HepG2 (cell line): ENCODE measurements at regions not wholly inside any gene's neighbourhood (a gene's known extent, or its start where the extent isn't known, plus 50 kb on each side); places are given as distances from the start of the nearest gene placed in this dataset.

Experiments used
- CREB3 ChIP-seq: sonication (generic); formaldehyde crosslinking; IDR thresholded peaks from 2 replicates; pipeline ENCODE4 v1.5.0; 2020; ENCODE audit warnings: missing genetic modification reagents
- GABPA ChIP-seq, 2 experiments: IDR thresholded peaks; 2 replicates each; pipeline ENCODE4 v1.6.1; 2011 to 2016; ENCODE audit warnings: low read depth in 2 of 2, low read length in 1 of 2, missing biosample characterization in 1 of 2, missing genetic modification characterization in 1 of 2
- POLR2G ChIP-seq: fragments of 200-400 bp; formaldehyde crosslinking; IDR thresholded peaks from 2 replicates; pipeline ENCODE4 v1.6.1; 2018; ENCODE audit warnings: mild to moderate bottlenecking, low read depth, low read length, moderate library complexity
- YEATS2 ChIP-seq: sonication (generic); formaldehyde crosslinking; IDR thresholded peaks from 2 replicates; pipeline ENCODE4 v1.4.0; 2020; ENCODE audit warnings: missing genetic modification reagents, borderline replicate concordance
- ZBTB49 ChIP-seq: sonication (generic); formaldehyde crosslinking; IDR thresholded peaks from 2 replicates; pipeline ENCODE4 v1.4.0; 2020; ENCODE audit warnings: missing genetic modification reagents, borderline replicate concordance
- ZBTB7A ChIP-seq: sonication (generic); formaldehyde crosslinking; IDR thresholded peaks from 2 replicates; pipeline ENCODE4 v1.8.0; 2022; ENCODE audit warnings: mild to moderate bottlenecking, missing genetic modification reagents
- ZNF143 ChIP-seq: sonication (generic); formaldehyde crosslinking; IDR thresholded peaks from 2 replicates; pipeline ENCODE4 v1.4.0; 2020; ENCODE audit warnings: missing genetic modification reagents
- ZNF224 ChIP-seq: sonication (generic); formaldehyde crosslinking; IDR thresholded peaks from 2 replicates; pipeline ENCODE4 v1.5.0; 2020; ENCODE audit warnings: mild to moderate bottlenecking, missing genetic modification reagents
- ZNF253 ChIP-seq: sonication (generic); formaldehyde crosslinking; IDR thresholded peaks from 2 replicates; pipeline ENCODE4 v1.8.0; 2022; ENCODE audit warnings: mild to moderate bottlenecking, missing genetic modification reagents, borderline replicate concordance
- TF ChIP-seq, protein P1 (sequence below): sonication (generic); formaldehyde crosslinking; IDR thresholded peaks from 2 replicates; pipeline ENCODE4 v1.8.1; 2023; ENCODE audit warnings: mild to moderate bottlenecking, moderate library complexity, missing genetic modification reagents

GRCh38 chr10:107565014-107565413 lies 400.5 kb upstream of the SORCS1 start (continued):
- TF ChIP-seq ZBTB7A (CRISPR knock-in tag) (no peak), ZNF253 (no peak), POLR2G (no peak), ZNF143 (no peak), ZBTB49 (CRISPR knock-in tag) (no peak), CREB3 (CRISPR knock-in tag) (no peak), GABPA (IDR thresholded peaks at IDR 0.05; ENCODE audit: low read depth, low read length) (no peak), GABPA (CRISPR knock-in tag; IDR thresholded peaks at IDR 0.05; ENCODE audit: low read depth) (no peak), YEATS2 (CRISPR knock-in tag) (no peak), ZNF224 (CRISPR knock-in tag) (no peak)
- TF ChIP-seq, protein P1, sequence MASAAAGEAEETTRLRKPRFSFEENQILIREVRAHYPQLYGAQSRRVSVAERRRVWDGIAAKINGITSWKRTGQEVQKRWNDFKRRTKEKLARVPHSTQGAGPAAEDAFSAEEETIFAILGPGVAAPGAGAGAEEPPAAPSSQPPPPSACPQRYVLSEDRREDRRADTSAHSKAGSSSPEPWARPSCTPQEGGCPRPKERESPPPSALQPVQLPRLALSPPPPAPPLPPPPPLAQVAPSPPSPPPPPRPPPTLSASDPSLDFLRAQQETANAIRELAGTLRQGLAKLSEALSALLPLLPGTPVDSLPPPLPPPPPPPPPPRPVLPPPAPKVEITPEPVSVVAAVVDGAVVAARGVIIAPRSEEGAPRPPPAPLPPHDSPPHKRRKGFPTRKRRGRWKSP (CRISPR knock-in tag), result no peak
